Esophagus squamous epithelium (tissue), 4 donors: ENCODE measurements at regions not wholly inside any gene's neighbourhood (a gene's known extent, or its start where the extent isn't known, plus 50 kb on each side); places are given as distances from the start of the nearest gene placed in this dataset.

Source experiments
- POLR2A ChIP-seq, 4 donors: fragments of 450-650 bp; IDR thresholded peaks; one replicate each; pipeline ENCODE4 v1.6.1; 2017; ENCODE audit warnings: antibody characterized with exemption in 4 of 4, mild to moderate bottlenecking in 4 of 4, moderate library complexity in 3 of 4
- TF ChIP-seq, protein P1 (sequence below), 6 experiments: fragments of 450-650 bp in 4 of 6; fragments of 200-600 bp in 2 of 6; sonication (generic) in 2 of 6; IDR thresholded peaks; one replicate each; pipeline ENCODE4 v1.5.1; 2016 to 2019; ENCODE audit warnings: antibody characterized with exemption in 6 of 6, mild to moderate bottlenecking in 4 of 6, moderate library complexity in 4 of 6

DNA sequence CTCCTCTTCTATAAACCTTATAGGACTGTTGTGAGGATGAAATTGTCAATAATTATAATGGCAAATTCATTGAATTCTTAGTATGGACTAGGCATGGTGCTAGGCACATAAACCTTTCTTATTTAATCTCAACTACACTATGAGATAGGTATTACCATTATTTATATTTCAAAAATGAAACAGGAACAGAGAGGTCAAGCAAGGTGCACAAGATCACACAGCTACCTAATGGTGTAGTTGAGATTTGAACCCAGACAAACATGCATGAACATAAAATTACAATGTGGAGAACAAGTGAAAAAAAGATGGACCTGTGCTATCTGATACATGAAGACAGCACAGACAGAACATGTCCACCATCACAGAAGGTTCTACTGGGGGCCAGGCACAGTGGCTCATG lies 156.7 kb downstream of the AXIN2 start:
- TF ChIP-seq POLR2A (IDR thresholded peaks at IDR 0.05) = no peak
- TF ChIP-seq, protein P1, sequence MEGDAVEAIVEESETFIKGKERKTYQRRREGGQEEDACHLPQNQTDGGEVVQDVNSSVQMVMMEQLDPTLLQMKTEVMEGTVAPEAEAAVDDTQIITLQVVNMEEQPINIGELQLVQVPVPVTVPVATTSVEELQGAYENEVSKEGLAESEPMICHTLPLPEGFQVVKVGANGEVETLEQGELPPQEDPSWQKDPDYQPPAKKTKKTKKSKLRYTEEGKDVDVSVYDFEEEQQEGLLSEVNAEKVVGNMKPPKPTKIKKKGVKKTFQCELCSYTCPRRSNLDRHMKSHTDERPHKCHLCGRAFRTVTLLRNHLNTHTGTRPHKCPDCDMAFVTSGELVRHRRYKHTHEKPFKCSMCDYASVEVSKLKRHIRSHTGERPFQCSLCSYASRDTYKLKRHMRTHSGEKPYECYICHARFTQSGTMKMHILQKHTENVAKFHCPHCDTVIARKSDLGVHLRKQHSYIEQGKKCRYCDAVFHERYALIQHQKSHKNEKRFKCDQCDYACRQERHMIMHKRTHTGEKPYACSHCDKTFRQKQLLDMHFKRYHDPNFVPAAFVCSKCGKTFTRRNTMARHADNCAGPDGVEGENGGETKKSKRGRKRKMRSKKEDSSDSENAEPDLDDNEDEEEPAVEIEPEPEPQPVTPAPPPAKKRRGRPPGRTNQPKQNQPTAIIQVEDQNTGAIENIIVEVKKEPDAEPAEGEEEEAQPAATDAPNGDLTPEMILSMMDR (IDR thresholded peaks at IDR 0.05) = no peak
